Nephron (organoid): ENCODE measurements at regions not wholly inside any gene's neighbourhood (a gene's known extent, or its start where the extent isn't known, plus 50 kb on each side); places are given as distances from the start of the nearest gene placed in this dataset.

Source experiments
- H3K27ac Mint-ChIP-seq, 3 experiments: 2 replicates each; pipeline ENCODE4 v1.8.0; 2020; ENCODE audit warnings: mixed read lengths in 3 of 3, mild to moderate bottlenecking in 2 of 3, moderate library complexity in 1 of 3
- H3K27me3 Mint-ChIP-seq: 2 replicates; pipeline ENCODE4 v1.8.0; 2021; ENCODE audit warnings: low read depth, mild to moderate bottlenecking, moderate library complexity, mixed read lengths
- H3K36me3 Mint-ChIP-seq: 2 replicates; pipeline ENCODE4 v1.8.0; 2020; ENCODE audit warnings: low read depth, mixed read lengths
- H3K4me1 Mint-ChIP-seq: 2 replicates; pipeline ENCODE4 v1.8.0; 2020; ENCODE audit warnings: mixed read lengths
- H3K4me3 Mint-ChIP-seq, 3 experiments: 2 replicates each; pipeline ENCODE4 v1.8.0; 2020; ENCODE audit warnings: mild to moderate bottlenecking in 3 of 3, mixed read lengths in 3 of 3, moderate library complexity in 2 of 3
- H3K9me3 Mint-ChIP-seq: 2 replicates; pipeline ENCODE4 v1.8.0; 2020; ENCODE audit warnings: mixed read lengths
- TF ChIP-seq, protein P1 (sequence below), 3 experiments: fragments of 200-600 bp; sonication (generic); IDR thresholded peaks; one replicate each; pipeline ENCODE4 v1.5.0; 2021; ENCODE audit warnings: antibody characterized with exemption in 3 of 3; ENCODE audit not compliant: unreplicated experiment in 3 of 3

DNA sequence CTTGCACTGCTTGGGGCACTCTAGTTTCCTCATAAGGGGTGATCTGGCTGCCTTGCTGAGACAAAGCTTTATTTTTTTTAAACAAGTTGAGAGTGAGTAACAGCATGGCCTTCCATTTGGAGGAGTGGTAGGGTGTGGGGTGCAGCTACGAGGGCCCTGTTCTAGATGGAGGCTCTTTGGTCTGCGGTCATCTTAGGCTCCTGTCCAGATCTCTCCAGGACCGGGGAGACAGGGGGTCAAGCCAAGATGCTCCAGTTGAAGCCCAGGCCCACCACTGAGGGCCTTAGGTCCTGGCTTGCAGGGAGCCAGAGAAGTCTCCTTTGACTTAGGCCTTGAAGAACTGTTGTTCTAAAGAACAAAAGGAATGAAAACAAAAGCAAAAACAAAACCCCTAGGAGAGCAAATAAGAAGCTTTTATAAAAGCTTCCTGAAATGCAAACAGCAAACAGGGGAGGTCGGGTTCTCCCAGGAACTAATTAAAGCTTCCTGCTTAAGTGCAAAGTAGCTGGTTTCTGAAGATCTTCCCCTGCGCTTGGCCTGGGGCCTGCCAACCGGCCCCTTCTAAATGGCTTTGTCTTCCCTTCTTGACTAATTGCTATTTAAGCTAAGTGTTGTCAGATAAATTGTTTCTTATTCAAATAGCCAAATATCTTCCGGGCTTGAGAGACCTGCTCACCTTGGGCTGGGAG lies 259.2 kb downstream of the GLRX3 start:
- TF ChIP-seq, protein P1, sequence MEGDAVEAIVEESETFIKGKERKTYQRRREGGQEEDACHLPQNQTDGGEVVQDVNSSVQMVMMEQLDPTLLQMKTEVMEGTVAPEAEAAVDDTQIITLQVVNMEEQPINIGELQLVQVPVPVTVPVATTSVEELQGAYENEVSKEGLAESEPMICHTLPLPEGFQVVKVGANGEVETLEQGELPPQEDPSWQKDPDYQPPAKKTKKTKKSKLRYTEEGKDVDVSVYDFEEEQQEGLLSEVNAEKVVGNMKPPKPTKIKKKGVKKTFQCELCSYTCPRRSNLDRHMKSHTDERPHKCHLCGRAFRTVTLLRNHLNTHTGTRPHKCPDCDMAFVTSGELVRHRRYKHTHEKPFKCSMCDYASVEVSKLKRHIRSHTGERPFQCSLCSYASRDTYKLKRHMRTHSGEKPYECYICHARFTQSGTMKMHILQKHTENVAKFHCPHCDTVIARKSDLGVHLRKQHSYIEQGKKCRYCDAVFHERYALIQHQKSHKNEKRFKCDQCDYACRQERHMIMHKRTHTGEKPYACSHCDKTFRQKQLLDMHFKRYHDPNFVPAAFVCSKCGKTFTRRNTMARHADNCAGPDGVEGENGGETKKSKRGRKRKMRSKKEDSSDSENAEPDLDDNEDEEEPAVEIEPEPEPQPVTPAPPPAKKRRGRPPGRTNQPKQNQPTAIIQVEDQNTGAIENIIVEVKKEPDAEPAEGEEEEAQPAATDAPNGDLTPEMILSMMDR (IDR thresholded peaks at IDR 0.05; ENCODE audit: unreplicated experiment in 3 of 3), result no peak
- H3K27me3 Mint-ChIP-seq, result peaks cover 26% of the 10 kb centered on the region
- no peaks in the 10 kb centered on the region for H3K36me3 Mint-ChIP-seq
- H3K4me3 Mint-ChIP-seq, result no peak overlapping the region
- H3K4me1 Mint-ChIP-seq, result no peaks in the 10 kb centered on the region
- H3K9me3 Mint-ChIP-seq, result peaks cover 43% of the 10 kb centered on the region
- no peak overlapping the region for H3K27ac Mint-ChIP-seq

DNA sequence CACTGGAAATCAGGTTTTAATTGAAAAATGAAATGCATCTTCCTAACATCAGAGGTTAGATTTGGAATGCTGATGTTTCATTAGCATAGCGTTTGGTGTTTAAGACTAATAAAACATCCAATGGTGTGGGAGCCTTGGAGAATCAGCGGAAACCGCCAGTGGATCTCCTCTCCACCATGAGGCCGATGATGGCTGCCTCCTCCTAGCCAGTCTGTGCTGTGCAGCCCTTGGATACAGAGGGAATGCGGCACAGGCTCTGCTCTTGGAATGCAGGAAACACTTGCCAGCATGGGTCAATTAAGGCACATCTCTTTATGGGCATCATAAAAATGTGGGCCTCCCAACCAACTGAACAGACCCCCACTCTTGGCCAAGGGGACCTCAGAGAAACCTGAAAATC lies 259.9 kb downstream of the GLRX3 start:
- no peaks in the 10 kb centered on the region for H3K36me3 Mint-ChIP-seq
- no peak overlapping the region for H3K27ac Mint-ChIP-seq
- H3K4me3 Mint-ChIP-seq, result no peak overlapping the region

DNA sequence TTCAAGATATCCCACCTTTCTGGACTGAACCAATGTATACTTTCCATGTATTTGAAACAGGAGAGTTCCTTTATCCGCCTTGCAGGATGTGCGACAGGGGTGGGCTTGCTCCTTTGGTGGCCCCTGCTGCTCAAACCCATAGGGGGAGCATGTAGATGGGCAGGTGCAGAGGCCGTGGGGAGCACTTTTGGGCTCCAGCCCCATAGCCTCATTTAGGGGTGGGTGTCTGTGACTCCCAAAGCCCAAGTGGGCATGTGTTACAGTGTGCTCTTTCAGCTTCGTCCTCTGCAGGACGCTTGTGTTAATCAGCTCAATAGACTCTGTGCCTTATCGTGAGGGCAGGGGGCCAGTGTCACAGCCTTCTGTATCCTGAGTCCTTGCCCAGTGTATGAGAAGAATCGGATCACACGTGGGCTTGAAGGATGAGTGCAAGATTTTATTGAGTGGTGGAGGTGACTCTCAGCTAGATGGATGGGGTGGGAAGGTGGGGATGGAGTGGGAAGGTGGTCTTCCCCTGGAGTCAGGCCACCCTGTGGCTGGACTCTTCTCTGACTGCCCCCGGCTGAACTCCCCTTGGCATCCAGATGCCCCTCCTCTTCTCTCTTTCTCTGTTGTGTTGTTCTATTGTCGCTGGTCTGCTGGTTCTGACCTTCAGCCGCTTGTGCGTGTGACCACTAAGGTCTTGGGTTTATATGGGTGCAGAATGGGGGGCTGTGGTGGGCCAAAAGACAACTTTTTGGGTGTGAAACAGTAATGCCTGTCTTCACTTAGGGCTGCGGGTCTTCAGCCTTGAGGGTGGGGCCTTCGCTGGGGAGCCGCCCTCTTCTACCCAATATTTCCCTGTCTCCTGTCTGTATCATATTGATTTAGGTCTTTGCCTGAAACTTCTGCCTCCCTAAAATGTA lies 262.2 kb downstream of the GLRX3 start:
- TF ChIP-seq, protein P1 (IDR thresholded peaks at IDR 0.05; ENCODE audit: unreplicated experiment in 3 of 3), result no peak
- Mint-ChIP-seq H3K9me3 (peaks cover 34% of the 10 kb centered on the region), H3K36me3 (no peaks in the 10 kb centered on the region), H3K27ac (no peak overlapping the region), H3K27me3 (peaks cover 20% of the 10 kb centered on the region), H3K4me3 (no peak overlapping the region), H3K4me1 (no peaks in the 10 kb centered on the region)

More for the DNA sequence above, 259.9 kb downstream of the GLRX3 start:
- peaks cover 42% of the 10 kb centered on the region for H3K9me3 Mint-ChIP-seq
- H3K4me1 Mint-ChIP-seq, result no peaks in the 10 kb centered on the region
- peaks cover 24% of the 10 kb centered on the region for H3K27me3 Mint-ChIP-seq
- TF ChIP-seq, protein P1 (IDR thresholded peaks at IDR 0.05; ENCODE audit: unreplicated experiment in 3 of 3), result no peak

DNA sequence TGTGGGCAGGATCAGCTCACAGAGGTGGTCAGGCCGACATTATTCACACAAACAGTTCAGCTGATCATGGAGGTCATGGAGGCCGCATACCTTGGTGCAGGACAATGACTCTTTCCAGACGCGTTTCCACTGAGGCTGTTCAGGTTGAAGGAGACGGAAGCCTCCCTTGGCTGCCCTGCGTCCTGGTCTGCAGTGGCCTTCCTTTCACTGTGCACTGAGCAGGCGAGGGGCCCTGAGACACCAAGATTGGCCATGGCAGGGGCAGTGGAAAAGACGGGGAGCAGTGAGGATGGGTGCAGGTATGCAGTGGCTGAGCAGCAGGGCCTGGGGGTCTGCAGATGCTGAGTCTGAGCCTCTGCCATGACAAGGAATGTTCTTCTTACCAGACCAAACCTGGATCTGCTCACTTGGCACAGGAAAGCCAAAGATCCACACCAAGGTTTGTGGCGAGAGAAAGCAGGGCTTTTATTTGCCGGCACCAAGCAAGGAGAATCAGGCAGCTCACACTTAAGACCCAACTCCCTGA lies 263.3 kb downstream of the GLRX3 start:
- Mint-ChIP-seq H3K27ac (no peak overlapping the region), H3K27me3 (peaks cover 16% of the 10 kb centered on the region), H3K4me3 (no peak overlapping the region), H3K9me3 (peaks cover 28% of the 10 kb centered on the region), H3K36me3 (no peaks in the 10 kb centered on the region), H3K4me1 (no peaks in the 10 kb centered on the region)
- TF ChIP-seq, protein P1 (IDR thresholded peaks at IDR 0.05; ENCODE audit: unreplicated experiment in 3 of 3), result no peak

- no peaks in the 10 kb centered on the region for H3K36me3 Mint-ChIP-seq
- H3K27me3 Mint-ChIP-seq, result peaks cover 16% of the 10 kb centered on the region
- no peak overlapping the region for H3K4me3 Mint-ChIP-seq
- H3K9me3 Mint-ChIP-seq, result peaks cover 15% of the 10 kb centered on the region
- H3K4me1 Mint-ChIP-seq, result no peaks in the 10 kb centered on the region
- TF ChIP-seq, protein P1 (IDR thresholded peaks at IDR 0.05; ENCODE audit: unreplicated experiment in 3 of 3), result no peak
- no peak overlapping the region for H3K27ac Mint-ChIP-seq
These were observed 264.7 kb downstream of the GLRX3 start for GRCh38 chr10:130400890-130401289.
